ENCODE measurements at regions not wholly inside any gene's neighbourhood (a gene's known extent, or its start where the extent isn't known, plus 50 kb on each side); places are given as distances from the start of the nearest gene placed in this dataset.
"Not testable (repeated sequence)": the region's sequence is repeated elsewhere in the genome, so short reads cannot be mapped to it uniquely, and the experiment has no call there.

GRCh38 chr2:83006961-83007360, 1452.1 kb downstream of the SUCLG1 start:
- DNase-seq, result peak; percentile 51

- no peak for DNase-seq
These were observed 1455.5 kb downstream of the SUCLG1 start for GRCh38 chr2:83003555-83003954.

GRCh38 chr2:83002706-83003105, 1456.4 kb downstream of the SUCLG1 start:
- DNase-seq, result no peak

GRCh38 chr2:82998781-82999180, 1460.3 kb downstream of the SUCLG1 start:
- no peak for DNase-seq

GRCh38 chr2:82996217-82996616, 1462.9 kb downstream of the SUCLG1 start:
- no peak for DNase-seq

- DNase-seq, result no peak
These were observed 1464.9 kb downstream of the SUCLG1 start for GRCh38 chr2:82994151-82994550.

- peak; percentile 46 for DNase-seq
These were observed 1465.5 kb downstream of the SUCLG1 start for GRCh38 chr2:82993609-82994008.

- DNase-seq, result no peak
These were observed 1466.1 kb downstream of the SUCLG1 start for GRCh38 chr2:82992968-82993367.

GRCh38 chr2:82987706-82988105, 1471.4 kb downstream of the SUCLG1 start:
- not testable (repeated sequence) for DNase-seq

GRCh38 chr2:82986899-82987298, 1472.2 kb downstream of the SUCLG1 start:
- no peak for DNase-seq

- DNase-seq, result no peak
These were observed 1473.4 kb downstream of the SUCLG1 start for GRCh38 chr2:82985572-82986197.

GRCh38 chr2:82968358-82968757, 1490.7 kb downstream of the SUCLG1 start:
- peak; percentile 24 for DNase-seq

- DNase-seq, result no peak
These were observed 1494.7 kb downstream of the SUCLG1 start for GRCh38 chr2:82964341-82964740.

- peak; percentile 31 for DNase-seq
These were observed 1499.4 kb downstream of the SUCLG1 start for GRCh38 chr2:82959727-82960126.

- DNase-seq, result no peak
These were observed 1504.2 kb downstream of the SUCLG1 start for GRCh38 chr2:82954868-82955267.

- DNase-seq, result no peak
These were observed 1519.9 kb downstream of the SUCLG1 start for GRCh38 chr2:82939211-82939610.

- DNase-seq, result not testable (repeated sequence)
These were observed 1520.7 kb downstream of the SUCLG1 start for GRCh38 chr2:82938321-82938845.

- peak; percentile 7 for DNase-seq
These were observed 1545.5 kb downstream of the SUCLG1 start for GRCh38 chr2:82913566-82913965.

- DNase-seq, result no peak
These were observed 1563.0 kb downstream of the SUCLG1 start for GRCh38 chr2:82896117-82896516.

- DNase-seq, result no peak
These were observed 1565.9 kb downstream of the SUCLG1 start for GRCh38 chr2:82893190-82893589.

- no peak for DNase-seq
These were observed 1579.3 kb downstream of the SUCLG1 start for GRCh38 chr2:82879803-82880202.

GRCh38 chr2:82875858-82876257, 1583.2 kb downstream of the SUCLG1 start:
- no peak for DNase-seq

- DNase-seq, result no peak
These were observed 1601.1 kb downstream of the SUCLG1 start for GRCh38 chr2:82857967-82858366.

GRCh38 chr2:82853299-82853698, 1605.8 kb downstream of the SUCLG1 start:
- DNase-seq, result no peak

- DNase-seq, result no peak
These were observed 1606.3 kb downstream of the SUCLG1 start for GRCh38 chr2:82852787-82853186.

Measured in fibroblast of skin of right biceps (primary cell).